ENCODE measurements at regions not wholly inside any gene's neighbourhood (a gene's known extent, or its start where the extent isn't known, plus 50 kb on each side); places are given as distances from the start of the nearest gene placed in this dataset.

DNA sequence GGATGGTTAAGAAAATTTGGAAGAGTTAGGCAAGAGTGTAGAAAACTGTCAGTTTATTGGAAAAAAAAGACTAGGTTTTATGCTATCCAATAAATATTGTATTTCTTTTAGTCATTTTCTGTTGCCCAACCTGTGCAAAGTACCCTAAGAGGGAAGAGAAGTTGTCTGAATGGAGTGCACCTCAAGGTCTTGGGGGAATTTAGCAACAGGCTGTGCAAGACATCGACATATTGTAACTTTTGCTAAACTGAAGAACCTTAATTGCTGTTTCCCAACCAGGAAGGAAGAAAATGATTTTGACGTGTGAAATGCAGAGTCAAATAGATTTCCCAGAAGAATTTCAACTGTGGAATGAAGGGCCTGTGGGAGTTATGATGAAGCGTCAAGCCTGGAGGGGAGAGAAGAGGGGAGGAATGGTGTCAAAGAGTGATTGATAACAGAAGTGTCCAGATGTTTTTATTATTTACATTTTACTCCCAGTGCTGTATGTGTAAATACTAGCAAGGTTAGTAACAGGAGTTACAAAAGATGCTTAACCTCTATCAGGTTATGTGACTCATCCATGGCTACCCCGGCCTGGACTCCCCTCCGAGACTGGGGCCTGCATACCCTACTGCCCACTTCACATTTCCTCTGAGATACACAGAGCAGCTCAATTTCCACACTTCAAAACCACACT, 246.8 kb downstream of the MYLK4 start:
- DNase-seq (ENCODE audit: low read depth): no peak

DNA sequence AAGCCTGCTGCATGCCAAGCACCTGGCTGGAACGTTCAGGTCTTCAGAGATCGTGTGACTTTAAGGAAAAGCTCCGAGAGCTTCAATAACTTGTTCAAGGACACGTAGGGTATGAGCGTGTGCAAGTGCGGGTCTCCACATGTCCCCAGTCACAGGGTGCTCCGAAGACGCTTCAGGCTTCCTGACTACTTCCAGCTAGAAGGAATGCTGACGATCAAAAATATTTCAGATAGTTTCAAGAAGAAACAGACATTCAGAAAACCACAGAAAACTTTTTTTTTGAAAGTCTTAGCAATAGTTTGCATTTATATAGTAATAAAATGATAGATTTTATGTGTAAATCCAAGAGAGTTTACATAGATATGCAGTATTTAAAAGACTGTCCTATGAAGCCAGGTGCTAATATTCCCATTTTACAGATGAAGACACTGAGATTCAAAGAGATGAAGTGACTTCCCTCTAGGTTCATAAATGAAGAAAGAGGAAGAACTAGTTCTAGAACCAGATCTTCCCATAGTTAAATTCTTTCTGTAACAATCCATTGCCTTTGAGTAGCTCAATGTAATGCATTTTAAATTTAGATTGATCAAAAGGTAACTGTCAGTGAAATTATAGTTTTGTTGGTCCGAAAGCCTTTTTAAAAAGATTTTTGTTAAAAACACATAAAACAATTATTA, 247.6 kb downstream of the MYLK4 start:
- no peak for DNase-seq (ENCODE audit: low read depth)

DNA sequence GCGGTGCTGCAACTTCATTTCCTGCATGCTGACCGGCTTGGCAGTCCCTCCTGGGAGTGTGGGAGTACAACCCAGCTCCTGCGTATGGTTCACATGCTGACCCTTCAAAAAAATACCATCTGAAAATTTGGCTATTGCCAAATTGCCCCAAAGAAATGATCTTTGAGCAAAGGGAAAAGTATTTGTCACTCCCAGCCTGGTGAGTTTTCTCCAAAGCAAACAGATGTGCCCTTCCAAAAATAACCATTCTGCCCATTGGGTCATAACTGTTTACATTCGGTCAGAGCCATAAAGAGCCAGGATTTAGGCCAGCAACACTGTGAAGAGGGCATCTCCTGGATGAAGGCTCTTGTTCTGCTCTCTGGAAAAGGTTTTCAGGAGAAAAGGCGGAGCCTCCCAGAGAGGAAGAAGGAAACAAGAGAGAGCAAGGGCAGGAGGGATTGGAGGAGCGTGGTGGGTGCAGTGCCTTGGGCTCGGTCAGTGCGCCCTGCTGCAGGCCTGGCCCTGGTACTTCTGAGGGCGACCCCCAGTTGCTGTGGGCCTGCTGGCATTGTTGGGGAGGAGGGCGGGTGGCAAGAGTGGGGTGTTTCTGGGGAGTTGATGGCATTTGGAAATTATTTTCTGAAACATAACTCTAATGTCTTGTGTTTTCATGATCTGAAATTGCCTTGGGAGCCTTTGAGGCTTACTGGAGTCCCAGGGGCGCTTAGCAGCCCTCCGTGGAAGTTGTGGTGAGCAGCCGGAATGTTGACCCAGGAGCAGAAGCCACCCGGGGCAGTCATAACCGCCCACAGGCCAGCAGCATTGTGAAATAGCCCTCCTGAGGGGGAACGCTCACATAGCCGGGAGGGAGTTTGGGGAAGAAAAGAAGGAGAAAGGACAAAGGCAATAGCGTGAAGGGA, 248.4 kb downstream of the MYLK4 start:
- DNase-seq (ENCODE audit: low read depth): no peak

DNA sequence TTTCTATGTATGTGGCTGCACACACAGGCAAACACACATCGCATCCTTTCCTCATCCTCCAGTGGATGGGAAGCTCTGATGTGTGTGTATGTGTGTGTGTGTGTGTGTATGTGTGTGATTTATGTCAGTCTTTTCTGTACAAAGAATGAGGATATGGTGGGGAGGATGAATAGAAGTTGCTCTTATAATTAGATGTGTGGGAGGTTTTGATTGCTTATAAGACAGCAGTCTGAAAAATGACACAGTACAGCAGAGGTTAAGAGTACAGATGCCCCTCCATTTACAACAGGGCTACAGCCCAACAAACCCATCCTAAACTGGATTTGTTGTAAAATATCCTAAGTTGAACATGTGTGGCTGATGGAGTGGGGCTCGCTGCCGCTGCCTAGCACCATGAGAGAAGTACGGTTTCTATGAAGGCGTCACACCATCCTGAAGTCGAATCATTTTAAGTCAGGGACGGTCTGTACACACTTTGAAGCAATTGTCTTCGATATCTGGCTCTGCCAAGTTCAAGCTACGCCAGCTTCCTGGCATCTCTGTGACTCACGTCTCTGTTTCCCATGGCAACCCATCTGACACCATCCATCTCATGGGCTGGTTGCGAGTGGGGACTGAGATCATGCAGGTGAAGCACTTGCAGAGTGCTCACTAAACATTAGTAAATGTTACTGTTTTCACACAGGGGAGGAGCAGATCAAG, 252.6 kb downstream of the MYLK4 start:
- DNase-seq (ENCODE audit: low read depth): no peak

DNA sequence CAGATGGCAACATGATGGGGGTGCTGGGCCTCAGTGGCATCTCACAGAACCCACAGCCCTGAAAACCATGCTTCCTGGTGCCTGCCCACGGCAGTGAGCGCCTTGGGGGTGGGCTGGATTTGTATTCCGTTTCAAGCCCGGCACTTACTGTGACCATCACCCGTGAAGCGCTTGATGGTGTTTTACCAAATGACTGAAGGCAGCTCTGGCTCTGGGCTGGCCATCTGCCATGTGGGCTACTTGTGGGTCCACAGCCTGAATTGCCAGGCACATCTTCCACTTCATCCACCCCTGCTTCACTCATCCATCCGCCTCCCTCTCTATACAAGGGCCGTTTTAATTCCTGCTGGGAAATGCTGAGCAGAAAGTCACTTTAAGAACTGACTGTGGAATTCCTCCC, 250.9 kb upstream of the GMDS start:
- no peak for DNase-seq (ENCODE audit: low read depth)

DNA sequence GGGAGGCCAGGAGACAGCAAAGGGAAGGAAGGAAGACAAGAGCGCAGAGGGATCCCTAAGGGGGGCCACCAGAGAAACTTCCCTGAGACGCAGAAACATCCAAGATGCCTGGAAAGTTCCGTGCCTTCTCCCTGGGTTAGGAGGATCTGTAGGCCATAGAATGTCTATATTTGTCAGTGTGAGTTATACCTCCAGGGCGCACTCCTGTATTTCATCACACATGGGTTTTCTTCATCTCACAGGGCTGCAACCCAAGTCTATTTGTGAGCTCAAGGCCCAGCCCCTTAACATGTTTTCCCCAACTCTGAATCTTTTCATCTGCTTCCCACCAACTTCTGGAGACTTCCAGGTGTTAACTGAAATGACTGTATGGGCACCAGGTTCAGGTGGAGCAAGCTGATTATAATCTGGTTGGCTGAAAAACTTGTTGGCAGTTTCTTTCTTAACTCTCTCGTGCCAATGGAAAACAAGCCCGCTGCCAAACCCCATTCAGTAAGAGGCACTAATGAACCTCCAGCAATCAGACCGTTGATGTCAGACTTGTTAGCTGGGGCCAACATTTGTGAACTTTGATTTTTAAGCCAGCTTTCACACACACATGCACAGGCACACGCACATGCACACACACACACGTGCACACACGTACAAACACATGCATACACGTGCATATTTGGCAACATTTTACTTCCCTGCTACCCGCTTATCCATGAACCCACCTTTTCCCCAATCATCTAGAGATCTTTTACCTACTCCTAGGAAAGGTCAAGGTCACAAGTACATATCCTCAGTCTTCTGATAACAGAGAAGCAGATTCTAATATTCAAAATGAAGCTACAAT, 247.5 kb upstream of the GMDS start:
- no peak for DNase-seq (ENCODE audit: low read depth)

DNA sequence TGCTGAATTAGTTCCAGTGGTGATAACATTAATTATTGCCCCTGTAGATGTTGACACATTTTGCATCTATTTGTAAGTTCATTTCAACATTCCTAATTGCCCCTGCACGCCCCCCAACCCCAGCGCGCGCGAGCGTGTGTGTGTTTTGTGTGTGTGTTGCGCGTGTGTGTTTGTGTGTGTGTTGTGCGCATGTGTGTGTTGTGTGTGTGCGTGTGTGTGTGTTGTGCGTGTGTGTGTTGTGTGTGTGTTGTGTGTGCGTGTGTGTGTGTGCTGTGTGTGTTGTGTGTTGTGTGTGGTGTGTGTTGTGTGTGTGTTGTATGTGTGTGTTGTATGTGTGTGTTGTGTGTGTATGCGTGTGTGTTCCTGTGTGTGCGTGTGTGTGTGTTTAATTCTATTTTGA, 245.7 kb upstream of the GMDS start:
- DNase-seq (ENCODE audit: low read depth): no peak

DNA sequence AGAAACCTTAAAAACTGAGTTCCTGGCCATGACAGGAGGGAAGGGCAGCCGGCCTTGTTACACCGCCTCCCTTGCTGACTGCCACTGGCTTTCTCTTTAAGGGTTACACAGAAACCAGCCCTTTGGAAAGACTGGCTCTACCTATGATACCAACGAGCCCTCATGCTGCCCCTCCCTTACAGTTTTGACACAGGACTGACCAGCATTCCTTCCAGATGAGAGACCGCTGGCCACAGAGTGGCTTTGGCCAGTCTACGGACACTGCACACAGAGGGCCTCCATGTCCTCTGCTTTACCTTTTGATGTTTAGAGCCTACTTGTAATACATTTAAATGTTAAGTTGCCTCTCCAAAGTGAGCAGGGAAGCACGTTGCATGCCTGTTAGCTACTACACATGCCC, 243.2 kb upstream of the GMDS start:
- no peak for DNase-seq (ENCODE audit: low read depth)

DNA sequence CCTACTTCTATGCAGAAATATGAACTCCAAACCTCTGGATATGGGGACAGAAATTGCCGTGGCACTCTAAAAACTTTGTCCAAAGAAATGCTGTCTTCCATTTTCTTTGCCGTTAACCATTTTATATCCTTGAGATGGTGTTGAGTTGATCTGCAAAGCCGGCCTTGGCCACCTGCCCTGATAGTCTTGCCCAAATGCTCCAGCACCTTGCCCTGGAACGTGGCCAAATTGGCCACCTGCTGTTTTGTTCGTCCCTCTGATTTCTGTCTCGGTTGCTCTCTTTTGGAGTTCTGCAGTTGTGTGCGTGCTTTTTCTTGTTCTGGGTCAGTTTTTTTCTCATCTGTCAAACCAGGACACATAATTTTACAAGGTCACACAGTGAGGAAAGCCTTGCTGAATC, 239.7 kb upstream of the GMDS start:
- DNase-seq (ENCODE audit: low read depth): no peak

DNA sequence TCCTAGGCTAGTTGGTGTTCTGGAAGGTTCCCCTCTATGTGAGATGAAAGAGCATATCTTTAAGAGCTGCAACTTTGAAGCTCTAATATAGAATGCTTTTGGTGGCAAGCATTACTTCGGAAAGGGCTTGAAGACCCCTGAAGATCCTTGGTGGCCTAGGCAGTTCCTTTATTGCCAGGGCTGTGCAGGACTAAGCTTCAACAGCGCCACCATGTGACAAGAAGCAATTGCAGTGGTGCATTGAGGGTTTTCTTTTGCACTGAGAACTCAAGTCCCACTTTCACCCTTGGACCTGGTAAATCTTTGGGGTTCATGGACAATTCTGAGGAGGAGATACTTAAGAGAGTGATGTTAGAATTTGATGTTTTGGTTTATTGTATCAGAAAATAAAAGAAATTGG, 237.4 kb upstream of the GMDS start:
- no peak for DNase-seq (ENCODE audit: low read depth)

DNA sequence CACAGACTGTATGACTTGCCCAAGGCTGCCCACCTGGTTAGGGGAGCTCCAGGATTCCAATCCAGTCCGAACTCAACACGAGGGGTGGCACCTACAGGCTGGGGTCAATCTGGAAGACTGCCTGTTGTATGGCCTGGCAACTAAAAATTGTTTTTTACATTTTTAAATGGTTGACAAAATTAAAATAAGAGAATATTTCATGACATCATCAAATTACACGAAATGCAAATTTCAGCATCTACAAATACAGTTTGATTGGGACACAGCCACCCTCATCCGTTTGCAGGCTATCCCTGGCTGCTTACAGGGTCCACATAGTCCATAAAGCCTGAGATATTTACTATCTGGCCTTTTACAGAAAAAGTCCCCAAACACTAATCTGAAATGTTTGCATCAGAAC, 235.9 kb upstream of the GMDS start:
- DNase-seq (ENCODE audit: low read depth): no peak

DNA sequence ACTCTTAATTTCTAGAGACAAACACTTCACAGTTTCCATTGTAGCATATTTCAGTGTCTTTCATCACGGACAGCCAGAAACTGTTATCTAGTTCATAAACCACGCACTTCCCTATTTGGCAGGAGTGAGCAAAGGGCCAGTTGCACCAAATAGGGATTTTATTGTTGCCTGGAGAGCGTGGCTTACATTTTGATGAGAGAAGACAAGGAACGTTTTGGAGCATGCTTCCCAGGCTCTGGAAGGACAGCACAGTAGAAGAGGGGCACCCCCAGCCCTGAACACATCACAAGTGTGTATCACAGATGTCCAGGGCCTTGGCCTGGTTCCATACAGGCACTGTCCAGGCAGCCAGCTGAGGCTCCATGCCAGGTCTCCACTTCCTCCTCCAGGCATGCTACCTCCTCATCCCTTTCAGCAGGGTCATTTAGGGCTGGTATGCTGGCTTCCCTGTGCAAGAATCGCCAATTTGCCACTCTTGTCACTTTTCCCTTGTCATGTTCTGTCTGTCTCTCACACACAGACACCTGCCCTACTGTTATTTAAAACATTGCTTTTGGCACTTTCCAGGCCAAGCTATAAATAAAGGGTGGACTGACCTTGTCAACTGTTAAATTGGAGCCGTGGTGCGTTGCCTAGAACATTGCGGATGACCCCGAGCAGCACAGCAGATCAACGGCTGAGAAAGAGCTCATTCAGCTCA, 235.0 kb upstream of the GMDS start:
- no peak for DNase-seq (ENCODE audit: low read depth)

DNA sequence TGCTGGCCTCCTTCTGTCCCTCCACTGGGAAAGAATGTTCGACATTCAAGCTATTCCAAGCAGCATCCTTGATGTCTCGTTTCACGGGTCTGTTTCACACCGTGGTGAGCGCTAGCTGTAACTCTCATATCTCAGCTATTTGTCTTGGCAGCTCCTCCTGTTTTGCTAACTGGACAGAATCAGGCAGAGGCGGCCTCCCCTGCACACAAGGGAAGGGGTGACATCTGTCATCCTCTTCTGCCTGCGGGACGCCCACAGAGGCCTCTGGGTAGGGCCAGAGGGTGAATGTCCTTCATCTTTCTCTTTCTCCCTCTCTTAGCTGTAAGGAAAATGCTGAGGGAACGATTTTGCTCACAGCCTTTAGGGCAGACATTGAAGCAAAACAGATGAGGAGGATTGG, 232.8 kb upstream of the GMDS start:
- DNase-seq (ENCODE audit: low read depth): no peak

DNA sequence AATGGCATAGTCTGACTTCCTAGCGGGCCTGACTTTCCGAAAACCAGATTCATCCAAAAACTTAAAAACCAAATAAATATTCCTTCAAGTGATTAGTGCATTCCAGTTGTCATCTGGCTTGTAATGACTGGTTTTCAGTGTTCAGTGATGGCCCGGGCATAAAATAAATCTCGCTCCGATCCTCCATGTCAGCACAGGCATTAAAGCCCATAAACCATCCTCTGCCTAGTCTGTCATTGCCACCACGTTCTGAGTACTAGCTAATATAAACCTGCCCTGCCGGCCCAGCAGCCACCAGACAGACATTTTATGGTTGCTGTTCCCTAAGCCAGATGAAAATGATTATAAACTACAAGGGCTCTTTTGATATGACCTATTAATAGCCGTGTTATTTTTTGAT, 232.3 kb upstream of the GMDS start:
- DNase-seq (ENCODE audit: low read depth): no peak

DNA sequence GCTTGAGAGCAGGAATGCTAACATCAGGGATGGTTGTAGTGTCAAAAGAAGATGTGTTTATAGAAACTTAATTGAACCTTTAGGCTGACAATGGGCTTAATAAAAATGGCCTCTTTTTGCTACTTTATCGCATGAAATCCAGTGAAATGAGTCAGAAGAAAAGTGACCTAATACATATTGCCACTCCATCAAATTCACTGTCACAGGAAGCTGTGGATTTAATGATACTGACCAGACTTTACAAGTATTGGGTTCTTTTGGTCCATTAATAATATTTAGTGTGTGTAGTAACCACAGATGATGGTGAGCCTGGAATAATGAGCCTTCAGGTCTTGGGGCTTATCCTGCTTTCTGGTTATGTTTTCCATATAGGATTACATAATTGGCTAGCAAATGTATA, 231.8 kb upstream of the GMDS start:
- no peak for DNase-seq (ENCODE audit: low read depth)

DNA sequence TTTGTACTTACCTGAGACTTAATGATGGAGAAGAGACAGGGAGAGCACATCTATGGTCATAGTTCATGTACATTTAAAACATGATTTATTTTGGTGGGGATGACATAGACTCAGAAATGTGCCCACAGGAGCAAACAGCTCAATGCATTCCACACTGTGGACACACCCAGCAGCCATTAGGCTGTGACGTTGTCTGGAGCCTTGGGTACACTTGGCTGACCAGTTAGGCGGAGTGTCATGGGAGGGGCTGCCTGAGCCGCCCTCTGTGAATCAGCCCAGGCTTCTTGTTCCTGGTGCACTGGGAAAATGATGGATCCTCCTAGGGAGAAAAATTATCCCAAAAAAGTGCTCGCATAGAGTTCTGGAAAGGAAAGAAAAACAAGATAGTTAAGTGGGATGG, 231.0 kb upstream of the GMDS start:
- no peak for DNase-seq (ENCODE audit: low read depth)

DNA sequence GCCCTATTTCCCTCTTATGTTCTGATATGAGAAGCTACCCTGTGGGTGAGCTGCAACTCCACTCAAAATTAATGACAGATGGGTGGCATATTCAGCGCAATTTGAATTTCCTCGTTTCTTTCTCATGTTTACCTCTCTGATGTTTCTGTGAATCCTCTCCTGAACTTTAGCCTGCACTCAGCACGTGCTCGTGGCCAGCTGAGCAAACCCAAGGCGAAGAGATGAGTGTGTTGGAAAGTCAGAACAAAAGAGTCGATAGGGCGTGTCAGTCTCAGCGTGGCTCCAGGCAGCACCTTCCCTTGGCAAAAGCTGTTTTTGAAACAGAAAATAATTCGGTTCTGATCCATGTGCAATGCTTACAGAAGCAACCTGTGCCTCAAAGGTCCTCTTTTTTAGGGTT, 226.1 kb upstream of the GMDS start:
- no peak for DNase-seq (ENCODE audit: low read depth)

DNA sequence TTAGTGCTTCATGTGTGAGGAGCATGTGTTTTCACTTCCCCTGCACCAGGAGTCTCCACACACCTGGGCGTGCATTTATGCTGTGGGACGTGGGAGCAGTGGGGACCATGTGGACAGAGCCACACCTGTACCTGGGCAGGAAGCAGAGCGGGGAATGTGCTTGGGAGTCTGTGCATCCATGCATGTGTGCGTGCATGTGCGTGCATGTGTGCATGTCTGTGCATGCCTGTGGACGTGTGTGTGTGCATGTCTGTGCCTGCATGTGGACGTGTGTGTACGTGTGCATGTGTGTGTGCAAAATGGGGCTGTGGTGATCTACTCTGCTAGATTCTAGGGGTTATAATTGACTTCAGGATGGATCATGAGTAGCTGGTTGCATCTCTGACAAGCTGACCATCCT, 224.0 kb upstream of the GMDS start:
- DNase-seq (ENCODE audit: low read depth): no peak

DNA sequence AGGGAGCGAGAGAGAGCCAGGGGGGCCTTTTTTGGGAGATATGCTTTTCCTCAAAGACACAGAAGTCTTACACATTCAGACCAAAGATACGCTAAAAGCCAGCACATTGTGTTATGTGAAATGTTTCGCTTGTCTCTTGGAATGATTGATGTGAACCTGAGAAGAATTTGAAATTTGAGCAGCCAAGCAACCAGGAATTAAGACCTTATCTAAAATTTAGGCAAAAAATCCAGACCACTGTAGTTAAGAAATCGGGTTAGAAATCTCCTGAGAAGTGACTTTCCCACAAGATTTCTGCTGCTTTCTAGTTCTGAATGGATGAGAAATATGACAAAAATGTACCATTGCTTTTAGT, 223.2 kb upstream of the GMDS start:
- no peak for DNase-seq (ENCODE audit: low read depth)

DNA sequence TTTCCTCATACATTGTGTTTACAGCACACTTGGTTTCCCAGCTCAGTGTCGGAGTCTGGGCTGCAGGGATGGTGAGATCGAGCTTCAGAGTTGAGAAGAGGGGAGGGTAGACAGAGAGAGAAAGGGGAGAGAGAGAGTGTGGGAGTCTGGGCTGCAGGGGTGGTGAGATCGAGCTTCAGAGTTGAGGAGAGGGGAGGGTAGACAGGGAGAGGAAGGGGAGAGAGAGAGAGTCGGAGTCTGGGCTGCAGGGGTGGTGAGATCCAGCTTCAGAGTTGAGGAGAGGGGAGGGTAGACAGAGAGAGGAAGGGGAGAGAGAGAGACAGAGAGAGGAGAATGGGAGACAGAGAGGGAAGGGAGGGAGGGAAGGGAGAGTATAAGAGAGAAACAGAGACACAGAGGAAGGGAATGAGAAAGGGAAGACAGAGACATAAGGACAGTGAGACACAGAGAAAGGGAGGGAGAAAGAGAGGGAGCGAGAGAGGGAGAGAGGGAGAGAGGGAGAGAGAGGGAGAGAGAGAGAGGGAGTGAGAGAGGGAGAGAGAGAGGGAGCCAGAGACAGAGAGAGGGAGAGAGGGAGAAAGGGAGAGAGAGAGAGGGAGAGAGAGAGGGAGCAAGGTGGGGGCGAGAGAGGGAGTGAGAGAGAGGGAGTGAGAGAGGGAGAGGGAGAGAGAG, 222.7 kb upstream of the GMDS start:
- no peak for DNase-seq (ENCODE audit: low read depth)

Measured in forelimb muscle (tissue), 1 donor.